C4-2B (cell line): ENCODE measurements at regions not wholly inside any gene's neighbourhood (a gene's known extent, or its start where the extent isn't known, plus 50 kb on each side); places are given as distances from the start of the nearest gene placed in this dataset.

ENCODE experiments used
- H3K27ac ChIP-seq: fragments of 450-650 bp; 2 replicates; pipeline ENCODE4 v1.5.1; 2017
- CTCF ChIP-seq: fragments of 450-650 bp; conservative IDR thresholded peaks from 2 replicates; pipeline ENCODE4 v1.5.1; 2017; ENCODE audit warnings: mild to moderate bottlenecking
- ZFX ChIP-seq: fragments of 450-650 bp; IDR thresholded peaks from 2 replicates; pipeline ENCODE4 v1.6.1; 2017

GRCh38 chr11:110801328-110801727 is 89.1 kb upstream of the ARHGAP20 start:
- no peak overlapping the region for H3K27ac ChIP-seq
- TF ChIP-seq ZFX, result no peak
- TF ChIP-seq CTCF, result no peak

GRCh38 chr11:110798201-110798900 is 86.1 kb upstream of the ARHGAP20 start:
- TF ChIP-seq ZFX, result no peak
- TF ChIP-seq CTCF, result no peak
- H3K27ac ChIP-seq, result no peak overlapping the region

- H3K27ac ChIP-seq, result no peak overlapping the region
These were observed 85.2 kb upstream of the ARHGAP20 start for GRCh38 chr11:110797453-110797852.

GRCh38 chr11:110795112-110795624 is 82.9 kb upstream of the ARHGAP20 start:
- TF ChIP-seq ZFX (no peak), CTCF (no peak)
- no peak overlapping the region for H3K27ac ChIP-seq

More at GRCh38 chr11:110797453-110797852, 85.2 kb upstream of the ARHGAP20 start:
- TF ChIP-seq ZFX (no peak), CTCF (no peak)

- H3K27ac ChIP-seq, result no peak overlapping the region
- TF ChIP-seq ZFX, result no peak
- no peak for TF ChIP-seq CTCF
These were observed 81.3 kb upstream of the ARHGAP20 start for GRCh38 chr11:110793556-110793955.

GRCh38 chr11:110791621-110792020 is 79.4 kb upstream of the ARHGAP20 start:
- TF ChIP-seq ZFX (no peak), CTCF (no peak)
- H3K27ac ChIP-seq, result no peak overlapping the region

- H3K27ac ChIP-seq, result no peak overlapping the region
- no peak for TF ChIP-seq ZFX
- no peak for TF ChIP-seq CTCF
These were observed 75.4 kb upstream of the ARHGAP20 start for GRCh38 chr11:110787680-110788079.
